ENCODE measurements at regions not wholly inside any gene's neighbourhood (a gene's known extent, or its start where the extent isn't known, plus 50 kb on each side); places are given as distances from the start of the nearest gene placed in this dataset.
A peak's percentile ranks its signal among the peaks of the same experiment; 100 is the strongest.

DNA sequence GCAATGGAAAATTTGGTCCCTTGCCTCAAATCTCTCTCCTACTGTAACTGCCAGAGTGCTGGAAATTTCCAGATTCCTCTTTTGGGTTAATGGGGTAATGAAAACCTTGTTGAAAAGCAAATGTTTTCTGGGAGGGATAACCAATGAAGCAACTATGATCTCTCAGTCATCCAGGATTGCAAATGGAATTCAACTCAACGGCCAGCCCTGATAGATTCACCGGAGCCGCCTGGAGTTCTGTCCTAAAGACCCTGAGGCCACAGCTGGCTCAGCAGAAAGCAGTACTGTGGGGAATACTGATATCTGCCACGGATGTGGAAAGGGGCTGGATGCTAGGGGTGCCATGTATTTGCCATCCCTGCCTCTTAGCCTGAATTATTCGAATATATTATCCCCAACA, 167.8 kb downstream of the NRP2 start:
- DNase-seq (ENCODE audit: low read depth), result peak; percentile 18
- no peak overlapping the region for H3K4me3 ChIP-seq (ENCODE audit: low read depth, low read length)
- TF ChIP-seq, protein P1, sequence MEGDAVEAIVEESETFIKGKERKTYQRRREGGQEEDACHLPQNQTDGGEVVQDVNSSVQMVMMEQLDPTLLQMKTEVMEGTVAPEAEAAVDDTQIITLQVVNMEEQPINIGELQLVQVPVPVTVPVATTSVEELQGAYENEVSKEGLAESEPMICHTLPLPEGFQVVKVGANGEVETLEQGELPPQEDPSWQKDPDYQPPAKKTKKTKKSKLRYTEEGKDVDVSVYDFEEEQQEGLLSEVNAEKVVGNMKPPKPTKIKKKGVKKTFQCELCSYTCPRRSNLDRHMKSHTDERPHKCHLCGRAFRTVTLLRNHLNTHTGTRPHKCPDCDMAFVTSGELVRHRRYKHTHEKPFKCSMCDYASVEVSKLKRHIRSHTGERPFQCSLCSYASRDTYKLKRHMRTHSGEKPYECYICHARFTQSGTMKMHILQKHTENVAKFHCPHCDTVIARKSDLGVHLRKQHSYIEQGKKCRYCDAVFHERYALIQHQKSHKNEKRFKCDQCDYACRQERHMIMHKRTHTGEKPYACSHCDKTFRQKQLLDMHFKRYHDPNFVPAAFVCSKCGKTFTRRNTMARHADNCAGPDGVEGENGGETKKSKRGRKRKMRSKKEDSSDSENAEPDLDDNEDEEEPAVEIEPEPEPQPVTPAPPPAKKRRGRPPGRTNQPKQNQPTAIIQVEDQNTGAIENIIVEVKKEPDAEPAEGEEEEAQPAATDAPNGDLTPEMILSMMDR (IDR thresholded peaks at IDR 0.05; ENCODE audit: insufficient read depth, low read depth, low read length), result no peak

DNA sequence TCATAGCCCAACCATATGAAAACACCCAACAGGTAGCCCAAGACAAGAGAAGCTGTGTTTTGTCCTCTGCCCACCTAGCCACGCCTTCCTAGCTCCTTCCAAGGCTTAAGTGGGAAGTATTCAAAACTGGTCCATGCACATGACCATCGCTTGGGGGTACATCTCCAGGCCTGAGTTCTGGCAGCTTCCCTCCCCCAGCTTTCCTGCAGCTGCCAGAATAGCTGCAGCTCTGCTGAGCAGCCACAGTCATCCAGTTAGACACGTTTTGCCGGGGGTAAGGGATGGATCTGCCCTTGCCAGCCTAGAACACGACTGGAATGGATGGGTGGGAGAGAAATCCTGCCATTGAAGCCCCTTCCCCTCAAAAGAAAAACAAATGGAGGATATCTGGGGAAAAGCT, 166.8 kb downstream of the NRP2 start:
- TF ChIP-seq, protein P1 (IDR thresholded peaks at IDR 0.05; ENCODE audit: insufficient read depth, low read depth, low read length), result no peak
- no peak overlapping the region for H3K4me3 ChIP-seq (ENCODE audit: low read depth, low read length)
- no peak for DNase-seq (ENCODE audit: low read depth)

DNA sequence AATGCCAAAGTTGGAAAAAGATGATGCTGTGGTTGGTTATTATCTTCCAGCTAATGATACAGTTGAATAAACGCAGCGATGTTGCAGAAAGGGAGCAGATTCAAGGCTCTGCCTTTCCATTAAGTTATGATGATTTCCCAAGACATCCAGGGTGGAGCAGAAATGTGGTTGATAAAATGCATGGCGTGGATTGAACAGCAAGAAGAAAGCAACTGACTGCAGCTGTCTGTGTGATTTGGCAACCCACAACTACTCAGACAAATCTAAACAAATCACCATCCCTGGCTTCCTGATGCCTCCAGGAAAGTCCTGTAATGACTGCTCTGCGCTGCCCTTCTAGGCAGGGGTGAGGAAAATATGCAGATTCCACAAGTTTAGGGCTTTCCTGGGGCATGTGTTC, 166.3 kb downstream of the NRP2 start:
- TF ChIP-seq, protein P1 (IDR thresholded peaks at IDR 0.05; ENCODE audit: insufficient read depth, low read depth, low read length), result no peak
- DNase-seq (ENCODE audit: low read depth), result peak; percentile 88
- H3K4me3 ChIP-seq (ENCODE audit: low read depth, low read length), result no peak overlapping the region

Measured in fibroblast of villous mesenchyme (primary cell).